PC-3 (cell line): ENCODE measurements at regions not wholly inside any gene's neighbourhood (a gene's known extent, or its start where the extent isn't known, plus 50 kb on each side); places are given as distances from the start of the nearest gene placed in this dataset.

ENCODE experiments used
- ATAC-seq: fragments of 200-7000 bp; cut with Tn5 transposase; 2 replicates; pipeline ENCODE4 v1.9.1; 2020; ENCODE audit warnings: mild to moderate bottlenecking, moderate library complexity
- BruUV-seq: library from RNA; stranded (reverse); fragments of 400-500 nt; replicated peaks from 2 replicates; lab custom pipeline; 2021; lab: Mats Ljungman, UMichigan
- CTCF ChIA-PET: fragments of 300-600 bp; sonication (Branson Sonifier 250); formaldehyde crosslinking; loops from one replicate; lab custom pipeline; 2022; ENCODE audit warnings: antibody characterized with exemption; lab: Charles Lee
- POLR2A ChIA-PET: fragments of 300-600 bp; sonication (Branson Sonifier 250); formaldehyde crosslinking; loops from one replicate; lab custom pipeline; 2022; ENCODE audit warnings: antibody characterized with exemption; ENCODE audit not compliant: unreplicated experiment; lab: Charles Lee
- DNase-seq: peaks from one replicate; pipeline ENCODE4 v3.0.0-alpha.2; 2015
- H2AFZ ChIP-seq: fragments of 300-600 bp; sonication (generic); 2 replicates; pipeline ENCODE4 v1.6.0; 2016; ENCODE audit warnings: antibody characterized with exemption, low read length
- H3F3A ChIP-seq: fragments of 300-600 bp; sonication (generic); one replicate; pipeline ENCODE4 v1.6.0; 2017; ENCODE audit warnings: antibody characterized with exemption, low read length, control low read depth, mild to moderate bottlenecking; ENCODE audit not compliant: unreplicated experiment
- H3K27ac ChIP-seq: fragments of 300-600 bp; sonication (generic); 2 replicates; pipeline ENCODE4 v1.5.1; 2016; ENCODE audit warnings: mild to moderate bottlenecking, low read length
- H3K27me3 ChIP-seq: fragments of 300-600 bp; sonication (generic); 2 replicates; pipeline ENCODE4 v1.6.1; 2016; ENCODE audit warnings: low read length, mixed read lengths
- H3K36me3 ChIP-seq: fragments of 300-600 bp; sonication (generic); 2 replicates; pipeline ENCODE4 v1.6.1; 2016; ENCODE audit warnings: low read depth, mixed run types, low read length, mixed read lengths
- H3K4me1 ChIP-seq: fragments of 300-600 bp; sonication (generic); 2 replicates; pipeline ENCODE4 v1.5.1; 2016; ENCODE audit warnings: low read length; ENCODE audit not compliant: insufficient read depth
- H3K4me2 ChIP-seq: fragments of 300-600 bp; sonication (generic); 2 replicates; pipeline ENCODE4 v1.6.0; 2016; ENCODE audit warnings: low read length
- H3K4me3 ChIP-seq: fragments of 300-600 bp; sonication (generic); 2 replicates; pipeline ENCODE4 v1.5.1; 2016; ENCODE audit warnings: mild to moderate bottlenecking, low read length, mixed read lengths
- H3K79me2 ChIP-seq: fragments of 300-600 bp; sonication (generic); 2 replicates; pipeline ENCODE4 v1.6.1; 2017; ENCODE audit warnings: low read length, mixed read lengths
- H3K9ac ChIP-seq: fragments of 300-600 bp; sonication (generic); 2 replicates; pipeline ENCODE4 v1.6.0; 2016; ENCODE audit warnings: mild to moderate bottlenecking, low read length
- H3K9me2 ChIP-seq: fragments of 300-600 bp; sonication (generic); replicated peaks from 2 replicates; pipeline ENCODE4 v1.6.1; 2016; ENCODE audit warnings: mixed run types, low read length, mixed read lengths
- H3K9me3 ChIP-seq: fragments of 300-600 bp; sonication (generic); 2 replicates; pipeline ENCODE4 v1.6.1; 2016; ENCODE audit warnings: low read length, mixed read lengths
- H4K20me1 ChIP-seq: fragments of 300-600 bp; sonication (generic); 2 replicates; pipeline ENCODE4 v1.6.1; 2016; ENCODE audit warnings: low read length, mixed read lengths
- EZH2 ChIP-seq: fragments of 300-600 bp; sonication (generic); IDR thresholded peaks from one replicate; pipeline ENCODE4 v1.6.1; 2017; ENCODE audit warnings: antibody characterized with exemption, mild to moderate bottlenecking, low read length; ENCODE audit not compliant: unreplicated experiment
- EZH2phosphoT487 ChIP-seq: fragments of 300-600 bp; sonication (generic); IDR thresholded peaks from 2 replicates; pipeline ENCODE4 v1.6.1; 2018; ENCODE audit warnings: mild to moderate bottlenecking, antibody characterized with exemption, low read length, borderline replicate concordance
- intact Hi-C: fragments of 100-400 bp; cut with micrococcal nuclease; formaldehyde crosslinking; loops from 2 replicates; pipeline ENCODE4 v1.9.0; 2023
- TF ChIP-seq, protein P1 (sequence below): fragments of 300-600 bp; sonication (generic); conservative IDR thresholded peaks from 2 replicates; pipeline ENCODE4 v1.5.1; 2017; ENCODE audit warnings: antibody characterized with exemption, low read depth, mild to moderate bottlenecking, low read length

DNA sequence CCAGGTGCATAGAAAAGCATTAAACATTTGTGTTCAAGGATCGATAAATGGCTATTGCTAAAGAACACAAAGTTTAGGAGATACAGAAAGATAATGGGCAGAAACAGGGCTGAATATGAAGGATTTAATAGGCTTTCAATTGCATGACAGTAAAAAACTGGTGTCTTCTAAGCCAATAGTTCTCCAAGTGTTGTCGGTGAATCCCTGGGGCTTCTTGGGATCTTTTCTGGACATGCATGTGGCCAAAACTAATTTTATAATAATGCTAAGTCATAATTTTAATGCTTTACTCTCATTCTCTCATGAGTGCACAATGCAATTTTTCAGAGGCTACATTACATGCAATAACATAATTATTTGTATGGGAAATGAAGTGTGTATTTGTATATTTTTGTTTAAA, 521.1 kb upstream of the ANKRD30A start:
- Histone ChIP-seq H3K4me3 (no peak overlapping the region), H3K4me2 (no peak overlapping the region), H3K9me2 (no peaks in the 10 kb centered on the region), H3K36me3 (no peaks in the 10 kb centered on the region), H3F3A (peaks cover 5% of the 10 kb centered on the region), H3K9ac (no peak overlapping the region), H2AFZ (no peak overlapping the region), H3K27me3 (no peaks in the 10 kb centered on the region), H3K79me2 (no peaks in the 10 kb centered on the region), H3K27ac (no peak overlapping the region), H3K9me3 (no peaks in the 10 kb centered on the region), H4K20me1 (no peaks in the 10 kb centered on the region), H3K4me1 (peaks cover 50% of the 10 kb centered on the region)
- no TSS peak for BruUV-seq
- intact Hi-C loops: loop anchor here (10.0 kb wide), 1 partner anchor 970 kb away; no protein-coding TSS in a partner anchor
- CTCF ChIA-PET: no interaction called here
- no peak for ATAC-seq
- TF ChIP-seq EZH2phosphoT487: no peak
- TF ChIP-seq EZH2: no peak
- TF ChIP-seq, protein P1, sequence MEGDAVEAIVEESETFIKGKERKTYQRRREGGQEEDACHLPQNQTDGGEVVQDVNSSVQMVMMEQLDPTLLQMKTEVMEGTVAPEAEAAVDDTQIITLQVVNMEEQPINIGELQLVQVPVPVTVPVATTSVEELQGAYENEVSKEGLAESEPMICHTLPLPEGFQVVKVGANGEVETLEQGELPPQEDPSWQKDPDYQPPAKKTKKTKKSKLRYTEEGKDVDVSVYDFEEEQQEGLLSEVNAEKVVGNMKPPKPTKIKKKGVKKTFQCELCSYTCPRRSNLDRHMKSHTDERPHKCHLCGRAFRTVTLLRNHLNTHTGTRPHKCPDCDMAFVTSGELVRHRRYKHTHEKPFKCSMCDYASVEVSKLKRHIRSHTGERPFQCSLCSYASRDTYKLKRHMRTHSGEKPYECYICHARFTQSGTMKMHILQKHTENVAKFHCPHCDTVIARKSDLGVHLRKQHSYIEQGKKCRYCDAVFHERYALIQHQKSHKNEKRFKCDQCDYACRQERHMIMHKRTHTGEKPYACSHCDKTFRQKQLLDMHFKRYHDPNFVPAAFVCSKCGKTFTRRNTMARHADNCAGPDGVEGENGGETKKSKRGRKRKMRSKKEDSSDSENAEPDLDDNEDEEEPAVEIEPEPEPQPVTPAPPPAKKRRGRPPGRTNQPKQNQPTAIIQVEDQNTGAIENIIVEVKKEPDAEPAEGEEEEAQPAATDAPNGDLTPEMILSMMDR: no peak
- POLR2A ChIA-PET: no interaction called here
- DNase-seq: no peak

DNA sequence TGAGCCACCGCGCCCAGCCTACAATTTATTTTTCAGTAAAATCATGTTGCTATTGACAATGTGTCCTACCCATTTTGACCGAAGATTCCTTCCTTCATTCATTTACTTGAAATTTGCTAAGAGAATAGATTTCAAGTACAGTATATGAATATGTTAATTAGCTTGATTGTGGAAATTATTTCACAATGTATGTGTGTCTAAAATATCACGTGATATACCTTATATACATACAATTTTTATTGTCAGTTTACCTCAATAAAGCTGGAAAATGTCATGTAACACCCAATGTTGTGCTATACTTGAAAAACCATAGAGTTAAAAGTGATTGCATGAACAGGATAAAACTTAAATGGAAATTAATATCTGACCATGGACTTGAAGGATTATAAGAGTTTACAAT, 521.7 kb upstream of the ANKRD30A start:
- ChIA-PET CTCF (no interaction called here), POLR2A (no interaction called here)
- H3K36me3 ChIP-seq: no peaks in the 10 kb centered on the region
- TF ChIP-seq EZH2phosphoT487 (no peak), EZH2 (no peak)
- TF ChIP-seq, protein P1: no peak
- H3K4me1 ChIP-seq: peaks cover 44% of the 10 kb centered on the region
- H3K9me3 ChIP-seq: no peaks in the 10 kb centered on the region
- H3K9me2 ChIP-seq: no peaks in the 10 kb centered on the region
- no peak for DNase-seq
- intact Hi-C loops: loop anchor here (10.0 kb wide), 1 partner anchor 969 kb away; no protein-coding TSS in a partner anchor
- H3F3A ChIP-seq: peaks cover 5% of the 10 kb centered on the region
- no peak overlapping the region for H3K4me2 ChIP-seq
- H3K27me3 ChIP-seq: no peaks in the 10 kb centered on the region
- no peak overlapping the region for H3K4me3 ChIP-seq
- no peaks in the 10 kb centered on the region for H4K20me1 ChIP-seq
- no TSS peak for BruUV-seq
- no peak overlapping the region for H3K9ac ChIP-seq
- no peak overlapping the region for H3K27ac ChIP-seq
- H2AFZ ChIP-seq: no peak overlapping the region
- no peak for ATAC-seq
- no peaks in the 10 kb centered on the region for H3K79me2 ChIP-seq

DNA sequence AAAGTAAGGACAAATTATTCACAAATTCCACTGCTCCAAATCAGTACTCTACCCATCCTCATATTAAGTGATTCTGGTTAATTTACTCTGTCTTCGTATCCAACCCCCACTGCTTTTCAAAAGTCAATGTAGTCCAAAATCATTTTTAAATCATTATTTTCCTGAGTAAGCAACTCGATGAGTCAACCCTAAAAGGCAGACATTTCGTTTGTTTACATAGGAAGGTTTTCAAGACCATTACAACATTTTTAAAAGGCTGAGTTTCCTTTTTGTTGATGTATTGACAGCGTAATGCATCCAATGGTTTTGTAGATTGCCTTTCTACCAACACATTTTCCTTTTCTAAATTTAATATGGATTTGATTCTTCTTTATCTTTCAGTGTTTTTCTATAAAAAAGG, 523.0 kb upstream of the ANKRD30A start:
- ATAC-seq: peak; percentile 71
- peaks cover 47% of the 10 kb centered on the region for H3K4me1 ChIP-seq

More for the DNA sequence above, 523.0 kb upstream of the ANKRD30A start:
- no peaks in the 10 kb centered on the region for H3K36me3 ChIP-seq
- ChIA-PET POLR2A (no interaction called here), CTCF (no interaction called here)
- H3K4me2 ChIP-seq: peak overlapping the region; percentile 49
- no peaks in the 10 kb centered on the region for H4K20me1 ChIP-seq
- H3K9me3 ChIP-seq: no peaks in the 10 kb centered on the region
- intact Hi-C loops: loop anchor here (1.0 to 10.0 kb wide), 3 partner anchors 27 to 968 kb away; no protein-coding TSS in a partner anchor
- H3K4me3 ChIP-seq: peak overlapping the region; percentile 2; the same call in 1 of the 2 replicates
- no peaks in the 10 kb centered on the region for H3K79me2 ChIP-seq
- H3K9me2 ChIP-seq: no peaks in the 10 kb centered on the region
- H3K9ac ChIP-seq: peak overlapping the region; percentile 1; the same call in 1 of the 2 replicates
- BruUV-seq: no TSS peak
- H3F3A ChIP-seq: peaks cover 5% of the 10 kb centered on the region
- no peak for TF ChIP-seq EZH2
- no peak for TF ChIP-seq EZH2phosphoT487
- H2AFZ ChIP-seq: peak overlapping the region; percentile 3
- H3K27me3 ChIP-seq: no peaks in the 10 kb centered on the region
- peak; percentile 98 for DNase-seq
- peak overlapping the region; percentile 30 for H3K27ac ChIP-seq
